HEK293 (cell line): ENCODE measurements at regions not wholly inside any gene's neighbourhood (a gene's known extent, or its start where the extent isn't known, plus 50 kb on each side); places are given as distances from the start of the nearest gene placed in this dataset.

Experiments
- IKZF3 ChIP-seq: fragments of 450-650 bp; IDR thresholded peaks from 2 replicates; pipeline ENCODE4 v1.5.0; 2018; ENCODE audit warnings: missing biosample characterization, mild to moderate bottlenecking, missing genetic modification characterization, moderate library complexity
- SCRT1 ChIP-seq: fragments of 450-650 bp; formaldehyde crosslinking; IDR thresholded peaks from 2 replicates; pipeline ENCODE4 v1.5.1; 2016; ENCODE audit warnings: missing biosample characterization, missing genetic modification characterization, borderline replicate concordance
- ZNF596 ChIP-seq: fragments of 450-650 bp; IDR thresholded peaks from 2 replicates; pipeline ENCODE4 v1.5.0; 2018; ENCODE audit warnings: missing biosample characterization, mild to moderate bottlenecking, missing genetic modification characterization, moderate library complexity

DNA sequence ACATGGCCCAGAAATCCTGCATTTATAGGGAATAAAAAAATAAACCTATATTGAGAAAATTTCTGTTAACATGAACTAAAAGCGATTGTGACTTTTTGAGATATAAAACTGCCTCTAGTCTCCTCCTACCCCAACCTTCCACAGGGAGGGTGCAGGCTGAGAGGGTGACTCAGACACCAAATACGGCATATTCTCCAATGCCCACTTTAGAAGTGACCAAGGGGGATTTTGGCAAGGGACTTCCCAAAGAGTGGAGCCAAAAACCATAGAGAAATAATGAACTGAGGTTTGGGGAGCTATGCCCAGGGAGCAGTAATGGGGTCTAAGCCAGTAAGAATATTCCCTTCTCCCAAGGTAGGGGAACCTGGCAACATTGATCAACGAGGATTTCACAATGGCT is 124.9 kb upstream of the ZC3H12C start:
- TF ChIP-seq IKZF3 (tag by site-specific recombination) (no peak), ZNF596 (no peak), SCRT1 (no peak)
